SK-N-MC (cell line): ENCODE measurements at regions not wholly inside any gene's neighbourhood (a gene's known extent, or its start where the extent isn't known, plus 50 kb on each side); places are given as distances from the start of the nearest gene placed in this dataset.

Experiments
- DNase-seq: peaks from one replicate; pipeline ENCODE4 v3.0.0-alpha.2; 2011; ENCODE audit warnings: low read depth, low spot score
- H3K27ac ChIP-seq: fragments of 200-600 bp; sonication (generic); 2 replicates; pipeline ENCODE4 v1.5.1; 2016; ENCODE audit warnings: mixed run types
- H3K36me3 ChIP-seq: fragments of 200-600 bp; sonication (generic); 2 replicates; pipeline ENCODE4 v1.6.1; 2017; ENCODE audit warnings: antibody characterized with exemption, low read length, mixed read lengths; ENCODE audit not compliant: insufficient read depth
- H3K4me3 ChIP-seq: fragments of 200-600 bp; sonication (generic); 2 replicates; pipeline ENCODE4 v1.5.1; 2016
- H3K9ac ChIP-seq: fragments of 200-600 bp; sonication (generic); 2 replicates; pipeline ENCODE4 v1.8.0; 2017; ENCODE audit warnings: mixed run types, mixed read lengths; ENCODE audit not compliant: insufficient read length
- H3K9me3 ChIP-seq: fragments of 200-600 bp; sonication (generic); 2 replicates; pipeline ENCODE4 v1.6.1; 2017; ENCODE audit warnings: low read depth, mild to moderate bottlenecking, antibody characterized with exemption, low read length, moderate library complexity, mixed read lengths
- EZH2 ChIP-seq: fragments of 200-600 bp; sonication (generic); IDR thresholded peaks from one replicate; pipeline ENCODE4 v1.6.1; 2017; ENCODE audit warnings: antibody characterized with exemption
- FOXP2 ChIP-seq: optimal IDR thresholded peaks from 2 replicates; pipeline ENCODE3; 2011; ENCODE audit warnings: mild to moderate bottlenecking, moderate library complexity; ENCODE audit not compliant: insufficient read depth; ENCODE audit errors: extremely low read length, control extremely low read depth
- POLR2AphosphoS5 ChIP-seq: IDR thresholded peaks from 2 replicates; pipeline ENCODE4 v1.6.1; 2012; ENCODE audit warnings: mild to moderate bottlenecking, low read depth, low read length, borderline replicate concordance

GRCh38 chr5:56501781-56502557, 268.8 kb upstream of the ANKRD55 start:
- Histone ChIP-seq H3K9ac (no peak overlapping the region), H3K9me3 (no peaks in the 10 kb centered on the region), H3K27ac (no peak overlapping the region), H3K36me3 (no peaks in the 10 kb centered on the region), H3K4me3 (no peak overlapping the region)
- TF ChIP-seq EZH2 (no peak), FOXP2 (no peak), POLR2AphosphoS5 (no peak)
- no peak for DNase-seq

GRCh38 chr5:56499901-56500300, 266.8 kb upstream of the ANKRD55 start:
- Histone ChIP-seq H3K9me3 (no peaks in the 10 kb centered on the region), H3K9ac (no peak overlapping the region), H3K27ac (no peak overlapping the region), H3K4me3 (no peak overlapping the region), H3K36me3 (no peaks in the 10 kb centered on the region)
- DNase-seq = no peak
- TF ChIP-seq POLR2AphosphoS5 (no peak), FOXP2 (no peak), EZH2 (no peak)

GRCh38 chr5:56499491-56499890, 266.4 kb upstream of the ANKRD55 start:
- H3K9me3 ChIP-seq = no peaks in the 10 kb centered on the region
- H3K4me3 ChIP-seq = no peak overlapping the region
- H3K36me3 ChIP-seq = no peaks in the 10 kb centered on the region
- no peak overlapping the region for H3K9ac ChIP-seq
- TF ChIP-seq FOXP2 (no peak), EZH2 (no peak)
- no peak overlapping the region for H3K27ac ChIP-seq
- DNase-seq = no peak

- Histone ChIP-seq H3K4me3 (no peak overlapping the region), H3K27ac (no peak overlapping the region), H3K36me3 (no peaks in the 10 kb centered on the region), H3K9ac (no peak overlapping the region), H3K9me3 (no peaks in the 10 kb centered on the region)
- DNase-seq = no peak
- TF ChIP-seq EZH2 = no peak
- no peak for TF ChIP-seq FOXP2
- TF ChIP-seq POLR2AphosphoS5 = no peak
Observed at GRCh38 chr5:56498759-56499395, 265.7 kb upstream of the ANKRD55 start.

- no peak overlapping the region for H3K9ac ChIP-seq
- H3K27ac ChIP-seq = no peak overlapping the region
- H3K4me3 ChIP-seq = no peak overlapping the region
- DNase-seq = no peak
- H3K9me3 ChIP-seq = no peaks in the 10 kb centered on the region
- TF ChIP-seq EZH2 (no peak), FOXP2 (no peak), POLR2AphosphoS5 (no peak)
- H3K36me3 ChIP-seq = no peaks in the 10 kb centered on the region
Observed at GRCh38 chr5:56496581-56497063, 263.5 kb upstream of the ANKRD55 start.

GRCh38 chr5:56494300-56494731, 261.2 kb upstream of the ANKRD55 start:
- TF ChIP-seq FOXP2 (no peak), EZH2 (no peak), POLR2AphosphoS5 (no peak)
- no peak overlapping the region for H3K4me3 ChIP-seq
- no peaks in the 10 kb centered on the region for H3K9me3 ChIP-seq
- DNase-seq = no peak
- H3K36me3 ChIP-seq = no peaks in the 10 kb centered on the region
- H3K27ac ChIP-seq = no peak overlapping the region
- peak overlapping the region; percentile 51 for H3K9ac ChIP-seq

GRCh38 chr5:56493766-56494165, 260.6 kb upstream of the ANKRD55 start:
- Histone ChIP-seq H3K9ac (no peak overlapping the region), H3K36me3 (no peaks in the 10 kb centered on the region), H3K9me3 (no peaks in the 10 kb centered on the region), H3K4me3 (no peak overlapping the region), H3K27ac (no peak overlapping the region)
- TF ChIP-seq FOXP2 (no peak), EZH2 (no peak), POLR2AphosphoS5 (no peak)
- no peak for DNase-seq

- Histone ChIP-seq H3K4me3 (no peak overlapping the region), H3K9me3 (no peaks in the 10 kb centered on the region), H3K9ac (no peak overlapping the region), H3K36me3 (no peaks in the 10 kb centered on the region), H3K27ac (no peak overlapping the region)
- TF ChIP-seq EZH2 (no peak), FOXP2 (no peak), POLR2AphosphoS5 (no peak)
- DNase-seq = no peak
Observed at GRCh38 chr5:56493308-56493707, 260.2 kb upstream of the ANKRD55 start.
